ENCODE measurements at regions not wholly inside any gene's neighbourhood (a gene's known extent, or its start where the extent isn't known, plus 50 kb on each side); places are given as distances from the start of the nearest gene placed in this dataset.

DNA sequence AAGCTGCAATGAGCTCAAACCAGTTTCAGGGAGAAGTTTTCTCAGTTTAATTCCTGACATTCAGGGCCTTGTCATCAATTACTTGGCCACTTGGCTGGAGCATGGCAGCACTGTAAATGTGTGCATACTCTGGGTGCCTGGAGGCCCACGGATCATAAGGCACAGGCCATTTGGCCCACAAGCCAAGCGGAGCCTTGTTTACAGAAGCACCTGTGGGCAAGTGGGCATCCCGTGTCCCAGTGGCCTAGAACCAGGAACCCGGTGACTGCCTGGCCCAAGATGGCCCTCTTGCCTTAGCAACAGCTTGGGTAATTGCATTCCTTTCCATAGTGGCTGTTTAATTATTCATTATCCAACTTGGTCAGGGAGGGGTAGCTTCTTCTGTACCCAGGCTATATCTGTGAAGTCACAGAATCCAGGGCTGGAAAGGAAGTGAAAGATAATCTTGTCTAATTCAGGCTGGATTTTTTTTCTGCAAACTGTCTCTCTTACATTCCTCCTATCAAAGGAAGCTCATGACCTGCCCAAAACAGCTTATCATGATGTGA is 426.4 kb upstream of the ZMIZ1 start:
- Histone ChIP-seq H3K36me3 (ENCODE audit: insufficient read depth, low read length) (no peaks in the 10 kb centered on the region), H3K4me2 (ENCODE audit: low read length) (no peak overlapping the region)
- TF ChIP-seq EZH2 (IDR thresholded peaks at IDR 0.05; ENCODE audit: borderline replicate concordance, low read length) = no peak
- TF ChIP-seq, protein P1, sequence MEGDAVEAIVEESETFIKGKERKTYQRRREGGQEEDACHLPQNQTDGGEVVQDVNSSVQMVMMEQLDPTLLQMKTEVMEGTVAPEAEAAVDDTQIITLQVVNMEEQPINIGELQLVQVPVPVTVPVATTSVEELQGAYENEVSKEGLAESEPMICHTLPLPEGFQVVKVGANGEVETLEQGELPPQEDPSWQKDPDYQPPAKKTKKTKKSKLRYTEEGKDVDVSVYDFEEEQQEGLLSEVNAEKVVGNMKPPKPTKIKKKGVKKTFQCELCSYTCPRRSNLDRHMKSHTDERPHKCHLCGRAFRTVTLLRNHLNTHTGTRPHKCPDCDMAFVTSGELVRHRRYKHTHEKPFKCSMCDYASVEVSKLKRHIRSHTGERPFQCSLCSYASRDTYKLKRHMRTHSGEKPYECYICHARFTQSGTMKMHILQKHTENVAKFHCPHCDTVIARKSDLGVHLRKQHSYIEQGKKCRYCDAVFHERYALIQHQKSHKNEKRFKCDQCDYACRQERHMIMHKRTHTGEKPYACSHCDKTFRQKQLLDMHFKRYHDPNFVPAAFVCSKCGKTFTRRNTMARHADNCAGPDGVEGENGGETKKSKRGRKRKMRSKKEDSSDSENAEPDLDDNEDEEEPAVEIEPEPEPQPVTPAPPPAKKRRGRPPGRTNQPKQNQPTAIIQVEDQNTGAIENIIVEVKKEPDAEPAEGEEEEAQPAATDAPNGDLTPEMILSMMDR (IDR thresholded peaks at IDR 0.05; ENCODE audit: low read length) = no peak

DNA sequence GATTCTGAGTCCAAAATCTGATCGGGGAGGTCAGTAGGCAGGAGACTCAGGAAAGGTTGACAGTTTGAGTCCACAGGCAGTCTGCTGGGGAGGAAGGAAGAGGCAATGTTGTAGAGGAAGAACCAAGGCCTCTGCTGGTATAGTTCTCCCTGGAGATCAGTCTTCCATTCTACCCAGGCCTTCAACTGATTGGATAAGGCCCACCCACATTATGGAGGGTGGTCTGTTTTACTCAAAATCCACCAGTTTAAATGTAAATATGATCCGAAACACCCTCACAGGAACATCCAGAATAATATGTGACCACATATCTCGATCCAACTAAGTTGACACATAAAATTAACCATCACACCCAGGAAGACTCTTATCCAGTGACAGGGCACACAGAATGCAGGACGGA is 425.3 kb upstream of the ZMIZ1 start:
- Histone ChIP-seq H3K4me2 (ENCODE audit: low read length) (no peak overlapping the region), H3K36me3 (ENCODE audit: insufficient read depth, low read length) (no peaks in the 10 kb centered on the region), H3F3A (ENCODE audit: insufficient read depth, low read length) (no peaks in the 10 kb centered on the region), H4K20me1 (ENCODE audit: insufficient read depth, low read length) (no peaks in the 10 kb centered on the region), H2AFZ (ENCODE audit: low read length) (no peak overlapping the region), H3K9me2 (ENCODE audit: low read depth, low read length) (no peaks in the 10 kb centered on the region), H3K4me1 (ENCODE audit: insufficient read depth, low read length, severe bottlenecking) (peaks cover 6% of the 10 kb centered on the region), H3K9ac (ENCODE audit: low read length) (no peak overlapping the region), H3K4me3 (ENCODE audit: low read depth, low read length, poor library complexity, severe bottlenecking) (no peak overlapping the region), H3K27me3 (ENCODE audit: insufficient read depth, low read length) (no peaks in the 10 kb centered on the region), H3K27ac (ENCODE audit: low read depth, low read length, poor library complexity, severe bottlenecking) (no peak overlapping the region), H3K79me2 (ENCODE audit: insufficient read depth, low read length) (no peaks in the 10 kb centered on the region), H3K9me3 (ENCODE audit: low read length) (no peaks in the 10 kb centered on the region)
- TF ChIP-seq EZH2 (IDR thresholded peaks at IDR 0.05; ENCODE audit: borderline replicate concordance, low read length) = no peak
- TF ChIP-seq, protein P1 (IDR thresholded peaks at IDR 0.05; ENCODE audit: low read length) = no peak

More for the DNA sequence above, 426.4 kb upstream of the ZMIZ1 start:
- H3K4me3 ChIP-seq (ENCODE audit: low read depth, low read length, poor library complexity, severe bottlenecking) = no peak overlapping the region
- H3K27me3 ChIP-seq (ENCODE audit: insufficient read depth, low read length) = no peaks in the 10 kb centered on the region
- no peaks in the 10 kb centered on the region for H3F3A ChIP-seq (ENCODE audit: insufficient read depth, low read length)
- no peaks in the 10 kb centered on the region for H3K9me2 ChIP-seq (ENCODE audit: low read depth, low read length)
- H3K9ac ChIP-seq (ENCODE audit: low read length) = no peak overlapping the region
- peaks cover 6% of the 10 kb centered on the region for H3K4me1 ChIP-seq (ENCODE audit: insufficient read depth, low read length, severe bottlenecking)
- H2AFZ ChIP-seq (ENCODE audit: low read length) = no peak overlapping the region
- H3K79me2 ChIP-seq (ENCODE audit: insufficient read depth, low read length) = no peaks in the 10 kb centered on the region
- H3K27ac ChIP-seq (ENCODE audit: low read depth, low read length, poor library complexity, severe bottlenecking) = no peak overlapping the region
- H3K9me3 ChIP-seq (ENCODE audit: low read length) = no peaks in the 10 kb centered on the region
- H4K20me1 ChIP-seq (ENCODE audit: insufficient read depth, low read length) = no peaks in the 10 kb centered on the region

DNA sequence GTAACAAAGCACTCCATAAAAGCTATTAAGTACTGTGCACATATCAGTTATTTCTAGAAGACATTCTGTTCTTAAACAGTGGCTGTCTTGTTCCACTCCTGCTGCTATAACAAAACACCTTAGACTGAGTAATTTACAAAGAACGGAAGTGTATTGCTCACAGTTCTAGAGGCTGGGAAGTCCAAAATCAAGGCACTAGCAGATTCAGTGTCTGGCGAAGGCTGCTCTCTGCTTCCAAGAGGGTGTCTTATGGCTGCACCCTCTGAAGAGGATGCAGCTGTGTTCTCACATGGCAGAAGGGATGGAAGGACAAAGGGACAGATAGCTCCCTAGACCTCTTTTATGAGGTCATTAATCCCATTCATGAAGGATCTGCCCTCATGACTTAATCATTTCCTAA is 424.2 kb upstream of the ZMIZ1 start:
- Histone ChIP-seq H3K9ac (ENCODE audit: low read length) (no peak overlapping the region), H3K4me2 (ENCODE audit: low read length) (no peak overlapping the region), H3K9me3 (ENCODE audit: low read length) (no peaks in the 10 kb centered on the region), H3K9me2 (ENCODE audit: low read depth, low read length) (no peaks in the 10 kb centered on the region), H4K20me1 (ENCODE audit: insufficient read depth, low read length) (no peaks in the 10 kb centered on the region), H3K36me3 (ENCODE audit: insufficient read depth, low read length) (no peaks in the 10 kb centered on the region), H3K4me1 (ENCODE audit: insufficient read depth, low read length, severe bottlenecking) (peaks cover 6% of the 10 kb centered on the region), H3K27ac (ENCODE audit: low read depth, low read length, poor library complexity, severe bottlenecking) (no peak overlapping the region), H2AFZ (ENCODE audit: low read length) (no peak overlapping the region), H3F3A (ENCODE audit: insufficient read depth, low read length) (no peaks in the 10 kb centered on the region), H3K4me3 (ENCODE audit: low read depth, low read length, poor library complexity, severe bottlenecking) (no peak overlapping the region), H3K27me3 (ENCODE audit: insufficient read depth, low read length) (no peaks in the 10 kb centered on the region), H3K79me2 (ENCODE audit: insufficient read depth, low read length) (no peaks in the 10 kb centered on the region)
- no peak for TF ChIP-seq EZH2 (IDR thresholded peaks at IDR 0.05; ENCODE audit: borderline replicate concordance, low read length)
- TF ChIP-seq, protein P1 (IDR thresholded peaks at IDR 0.05; ENCODE audit: low read length) = no peak
